ENCODE measurements at regions not wholly inside any gene's neighbourhood (a gene's known extent, or its start where the extent isn't known, plus 50 kb on each side); places are given as distances from the start of the nearest gene placed in this dataset.

GRCh38 chr7:138377306-138377705, 82.8 kb upstream of the TRIM24 start:
- Mint-ChIP-seq H3K27ac (no peak overlapping the region), H3K4me1 (peaks cover 3% of the 10 kb centered on the region), H3K36me3 (ENCODE audit: low read depth) (no peaks in the 10 kb centered on the region), H3K9me3 (peaks cover 19% of the 10 kb centered on the region), H3K4me3 (no peak overlapping the region), H3K27me3 (ENCODE audit: insufficient read depth) (no peaks in the 10 kb centered on the region)
- Histone ChIP-seq H3K36me3 (ENCODE audit: control insufficient read depth, insufficient read depth, low read length) (no peaks in the 10 kb centered on the region), H3K9me3 (ENCODE audit: control insufficient read depth, low read length) (peaks cover 18% of the 10 kb centered on the region), H3K4me3 (ENCODE audit: low read length) (no peak overlapping the region), H3K9ac (ENCODE audit: extremely low read depth, low read length, poor library complexity, severe bottlenecking) (no peak overlapping the region), H3K27ac (ENCODE audit: low read depth, low read length) (no peak overlapping the region), H3K4me1 (ENCODE audit: control insufficient read depth, insufficient read depth, low read length) (no peaks in the 10 kb centered on the region), H3K27me3 (ENCODE audit: control insufficient read depth, insufficient read depth, low read length, poor library complexity, severe bottlenecking) (no peaks in the 10 kb centered on the region)
- DNase-seq, result no peak
- TF ChIP-seq, protein P1, sequence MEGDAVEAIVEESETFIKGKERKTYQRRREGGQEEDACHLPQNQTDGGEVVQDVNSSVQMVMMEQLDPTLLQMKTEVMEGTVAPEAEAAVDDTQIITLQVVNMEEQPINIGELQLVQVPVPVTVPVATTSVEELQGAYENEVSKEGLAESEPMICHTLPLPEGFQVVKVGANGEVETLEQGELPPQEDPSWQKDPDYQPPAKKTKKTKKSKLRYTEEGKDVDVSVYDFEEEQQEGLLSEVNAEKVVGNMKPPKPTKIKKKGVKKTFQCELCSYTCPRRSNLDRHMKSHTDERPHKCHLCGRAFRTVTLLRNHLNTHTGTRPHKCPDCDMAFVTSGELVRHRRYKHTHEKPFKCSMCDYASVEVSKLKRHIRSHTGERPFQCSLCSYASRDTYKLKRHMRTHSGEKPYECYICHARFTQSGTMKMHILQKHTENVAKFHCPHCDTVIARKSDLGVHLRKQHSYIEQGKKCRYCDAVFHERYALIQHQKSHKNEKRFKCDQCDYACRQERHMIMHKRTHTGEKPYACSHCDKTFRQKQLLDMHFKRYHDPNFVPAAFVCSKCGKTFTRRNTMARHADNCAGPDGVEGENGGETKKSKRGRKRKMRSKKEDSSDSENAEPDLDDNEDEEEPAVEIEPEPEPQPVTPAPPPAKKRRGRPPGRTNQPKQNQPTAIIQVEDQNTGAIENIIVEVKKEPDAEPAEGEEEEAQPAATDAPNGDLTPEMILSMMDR (conservative IDR thresholded peaks at IDR 0.05), result no peak
- WGBS, 2 experiments (ENCODE audit: insufficient coverage in 1 of 2, insufficient read length in 1 of 2), result 95% methylated on average over 2 of the region's 2 CpGs; no CpG with 5 or more reads in 1 of the 2 experiments

GRCh38 chr7:138378741-138379559, 81.1 kb upstream of the TRIM24 start:
- H3K4me1 Mint-ChIP-seq, result peaks cover 3% of the 10 kb centered on the region
- no peak overlapping the region for H3K27ac Mint-ChIP-seq
- H3K9ac ChIP-seq (ENCODE audit: extremely low read depth, low read length, poor library complexity, severe bottlenecking), result no peak overlapping the region

DNA sequence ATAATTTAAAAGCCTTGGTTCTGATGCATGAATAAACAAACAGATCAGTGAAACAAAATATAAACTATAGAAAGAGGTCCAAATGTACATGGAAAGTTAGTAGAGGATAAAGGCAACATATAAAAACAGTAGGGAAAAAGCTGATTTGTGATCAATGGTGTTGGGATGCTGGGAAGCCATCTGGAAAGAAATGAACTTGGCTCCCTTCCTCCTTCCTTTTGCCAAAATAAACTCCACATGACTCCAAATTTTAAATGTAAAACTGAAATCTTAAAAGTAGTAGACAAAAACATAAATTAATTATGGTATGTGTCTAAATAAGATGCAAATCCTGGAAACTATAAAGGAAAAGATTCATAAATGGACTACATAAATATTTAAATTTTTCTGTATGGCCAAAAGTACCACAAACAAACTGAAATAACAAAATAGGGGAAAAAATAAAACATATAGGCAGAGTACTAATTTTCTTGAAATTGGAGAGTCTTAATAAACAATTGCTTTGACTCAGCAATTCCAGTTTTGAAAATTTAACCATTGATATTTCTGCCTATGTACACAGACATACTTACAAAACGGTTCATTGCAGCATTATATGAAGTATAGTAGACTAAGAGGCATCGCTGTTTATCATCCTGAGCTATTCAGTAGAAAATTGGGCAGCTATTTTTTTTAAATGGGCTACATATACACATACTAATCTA, 77.0 kb upstream of the TRIM24 start:
- H3K36me3 ChIP-seq (ENCODE audit: control insufficient read depth, insufficient read depth, low read length), result no peaks in the 10 kb centered on the region
- Mint-ChIP-seq H3K4me1 (no peaks in the 10 kb centered on the region), H3K4me3 (no peak overlapping the region), H3K27ac (no peak overlapping the region), H3K9me3 (peaks cover 23% of the 10 kb centered on the region), H3K27me3 (ENCODE audit: insufficient read depth) (no peaks in the 10 kb centered on the region), H3K36me3 (ENCODE audit: low read depth) (no peaks in the 10 kb centered on the region)
- H3K4me1 ChIP-seq (ENCODE audit: control insufficient read depth, insufficient read depth, low read length), result no peaks in the 10 kb centered on the region
- no peak for DNase-seq
- 100% methylated on average over 1 of the region's 2 CpGs; no CpG with 5 or more reads in 1 of the 2 experiments for WGBS, 2 experiments (ENCODE audit: insufficient coverage in 1 of 2, insufficient read length in 1 of 2)
- TF ChIP-seq, protein P1 (conservative IDR thresholded peaks at IDR 0.05), result no peak
- H3K27me3 ChIP-seq (ENCODE audit: control insufficient read depth, insufficient read depth, low read length, poor library complexity, severe bottlenecking), result no peaks in the 10 kb centered on the region
- no peak overlapping the region for H3K27ac ChIP-seq (ENCODE audit: low read depth, low read length)
- H3K4me3 ChIP-seq (ENCODE audit: low read length), result no peak overlapping the region
- H3K9me3 ChIP-seq (ENCODE audit: control insufficient read depth, low read length), result peaks cover 17% of the 10 kb centered on the region
- no peak overlapping the region for H3K9ac ChIP-seq (ENCODE audit: extremely low read depth, low read length, poor library complexity, severe bottlenecking)

More at GRCh38 chr7:138378741-138379559, 81.1 kb upstream of the TRIM24 start:
- H3K27ac ChIP-seq (ENCODE audit: low read depth, low read length), result no peak overlapping the region
- H3K9me3 Mint-ChIP-seq, result peaks cover 19% of the 10 kb centered on the region
- no peak for DNase-seq
- no peaks in the 10 kb centered on the region for H3K36me3 Mint-ChIP-seq (ENCODE audit: low read depth)
- no peaks in the 10 kb centered on the region for H3K4me1 ChIP-seq (ENCODE audit: control insufficient read depth, insufficient read depth, low read length)
- WGBS, 2 experiments (ENCODE audit: insufficient coverage in 1 of 2, insufficient read length in 1 of 2), result 96% methylated on average over 2 to 9 of the region's 19 CpGs
- TF ChIP-seq, protein P1 (conservative IDR thresholded peaks at IDR 0.05), result no peak
- H3K36me3 ChIP-seq (ENCODE audit: control insufficient read depth, insufficient read depth, low read length), result no peaks in the 10 kb centered on the region
- no peaks in the 10 kb centered on the region for H3K27me3 ChIP-seq (ENCODE audit: control insufficient read depth, insufficient read depth, low read length, poor library complexity, severe bottlenecking)
- no peaks in the 10 kb centered on the region for H3K27me3 Mint-ChIP-seq (ENCODE audit: insufficient read depth)
- no peak overlapping the region for H3K4me3 ChIP-seq (ENCODE audit: low read length)
- no peak overlapping the region for H3K4me3 Mint-ChIP-seq
- H3K9me3 ChIP-seq (ENCODE audit: control insufficient read depth, low read length), result peaks cover 12% of the 10 kb centered on the region

Data from endodermal cell (in vitro differentiated cells).